ENCODE measurements at regions not wholly inside any gene's neighbourhood (a gene's known extent, or its start where the extent isn't known, plus 50 kb on each side); places are given as distances from the start of the nearest gene placed in this dataset.
A peak's percentile ranks its signal among the peaks of the same experiment; 100 is the strongest.

DNA sequence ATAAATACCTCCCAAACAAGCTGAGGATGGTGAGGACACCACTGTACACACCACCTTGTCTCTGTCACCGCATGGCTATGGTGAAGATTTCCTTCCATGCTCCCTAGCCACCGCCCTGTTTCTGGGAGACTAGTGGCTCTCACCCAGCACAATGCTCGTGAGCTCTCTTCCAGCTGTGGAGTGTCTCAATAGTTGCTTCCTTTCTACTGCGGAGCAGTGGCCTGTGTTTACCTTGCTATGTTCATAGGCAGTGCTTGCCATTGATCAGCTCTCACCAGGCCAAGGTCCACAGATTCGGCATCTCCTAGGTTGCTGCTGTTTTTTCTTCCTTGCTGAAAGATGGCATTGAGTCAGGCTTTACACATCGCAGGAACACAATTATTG is 313.6 kb upstream of the RTL1 start:
- no peaks in the 10 kb centered on the region for H3K36me3 Mint-ChIP-seq (ENCODE audit: insufficient read depth)

DNA sequence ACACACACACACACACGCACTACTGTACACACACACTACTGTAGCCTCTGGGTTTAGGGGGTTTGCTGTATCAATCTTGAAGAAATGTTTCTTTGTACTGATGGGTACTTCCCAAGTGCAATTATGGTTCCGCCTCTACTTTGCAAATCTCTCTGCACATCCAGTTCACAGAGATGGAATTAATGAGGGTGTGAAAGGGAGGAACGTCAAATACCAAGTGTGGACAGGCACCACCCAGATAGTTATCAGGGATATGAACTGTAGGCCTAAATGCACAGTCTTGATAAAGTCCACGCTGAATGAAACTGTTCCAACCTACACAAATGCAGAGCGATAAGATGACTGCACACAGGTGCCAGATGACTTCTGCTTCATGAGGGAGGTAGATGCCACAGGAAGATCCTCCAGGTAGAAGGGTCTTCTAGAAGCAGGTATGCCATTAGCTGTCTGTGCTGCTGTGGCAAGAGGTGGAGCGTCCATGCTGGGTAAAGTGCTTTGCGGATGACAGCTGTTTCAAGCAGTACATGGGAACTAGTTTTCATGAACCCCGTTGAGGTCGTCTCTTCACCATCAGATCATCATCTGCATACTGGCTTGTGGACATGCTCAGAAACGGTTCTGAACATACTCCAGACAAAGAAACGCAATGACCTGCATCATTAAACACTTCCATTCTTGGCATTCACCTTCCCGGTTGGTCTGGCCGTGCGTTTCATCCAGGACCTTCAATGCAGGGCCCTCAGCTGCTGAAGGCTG is 314.3 kb upstream of the RTL1 start:
- Mint-ChIP-seq H3K4me3 (ENCODE audit: low read depth) (no peak overlapping the region), H3K9me3 (ENCODE audit: low read depth) (peaks cover 3% of the 10 kb centered on the region), H3K27ac (no peak overlapping the region), H3K27me3 (peaks cover 4% of the 10 kb centered on the region), H3K4me1 (ENCODE audit: low read depth) (peaks cover 21% of the 10 kb centered on the region), H3K36me3 (ENCODE audit: insufficient read depth) (no peaks in the 10 kb centered on the region)
- TF ChIP-seq, protein P1, sequence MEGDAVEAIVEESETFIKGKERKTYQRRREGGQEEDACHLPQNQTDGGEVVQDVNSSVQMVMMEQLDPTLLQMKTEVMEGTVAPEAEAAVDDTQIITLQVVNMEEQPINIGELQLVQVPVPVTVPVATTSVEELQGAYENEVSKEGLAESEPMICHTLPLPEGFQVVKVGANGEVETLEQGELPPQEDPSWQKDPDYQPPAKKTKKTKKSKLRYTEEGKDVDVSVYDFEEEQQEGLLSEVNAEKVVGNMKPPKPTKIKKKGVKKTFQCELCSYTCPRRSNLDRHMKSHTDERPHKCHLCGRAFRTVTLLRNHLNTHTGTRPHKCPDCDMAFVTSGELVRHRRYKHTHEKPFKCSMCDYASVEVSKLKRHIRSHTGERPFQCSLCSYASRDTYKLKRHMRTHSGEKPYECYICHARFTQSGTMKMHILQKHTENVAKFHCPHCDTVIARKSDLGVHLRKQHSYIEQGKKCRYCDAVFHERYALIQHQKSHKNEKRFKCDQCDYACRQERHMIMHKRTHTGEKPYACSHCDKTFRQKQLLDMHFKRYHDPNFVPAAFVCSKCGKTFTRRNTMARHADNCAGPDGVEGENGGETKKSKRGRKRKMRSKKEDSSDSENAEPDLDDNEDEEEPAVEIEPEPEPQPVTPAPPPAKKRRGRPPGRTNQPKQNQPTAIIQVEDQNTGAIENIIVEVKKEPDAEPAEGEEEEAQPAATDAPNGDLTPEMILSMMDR (IDR thresholded peaks at IDR 0.05; ENCODE audit: unreplicated experiment) = no peak
- no peak for DNase-seq (ENCODE audit: low spot score, unreplicated experiment)

More for the DNA sequence above, 313.6 kb upstream of the RTL1 start:
- Mint-ChIP-seq H3K27me3 (no peaks in the 10 kb centered on the region), H3K27ac (no peak overlapping the region), H3K4me3 (ENCODE audit: low read depth) (peak overlapping the region; percentile 17), H3K9me3 (ENCODE audit: low read depth) (peaks cover 4% of the 10 kb centered on the region), H3K4me1 (ENCODE audit: low read depth) (peaks cover 21% of the 10 kb centered on the region)
- DNase-seq (ENCODE audit: low spot score, unreplicated experiment) = no peak
- TF ChIP-seq, protein P1 (IDR thresholded peaks at IDR 0.05; ENCODE audit: unreplicated experiment) = no peak

DNA sequence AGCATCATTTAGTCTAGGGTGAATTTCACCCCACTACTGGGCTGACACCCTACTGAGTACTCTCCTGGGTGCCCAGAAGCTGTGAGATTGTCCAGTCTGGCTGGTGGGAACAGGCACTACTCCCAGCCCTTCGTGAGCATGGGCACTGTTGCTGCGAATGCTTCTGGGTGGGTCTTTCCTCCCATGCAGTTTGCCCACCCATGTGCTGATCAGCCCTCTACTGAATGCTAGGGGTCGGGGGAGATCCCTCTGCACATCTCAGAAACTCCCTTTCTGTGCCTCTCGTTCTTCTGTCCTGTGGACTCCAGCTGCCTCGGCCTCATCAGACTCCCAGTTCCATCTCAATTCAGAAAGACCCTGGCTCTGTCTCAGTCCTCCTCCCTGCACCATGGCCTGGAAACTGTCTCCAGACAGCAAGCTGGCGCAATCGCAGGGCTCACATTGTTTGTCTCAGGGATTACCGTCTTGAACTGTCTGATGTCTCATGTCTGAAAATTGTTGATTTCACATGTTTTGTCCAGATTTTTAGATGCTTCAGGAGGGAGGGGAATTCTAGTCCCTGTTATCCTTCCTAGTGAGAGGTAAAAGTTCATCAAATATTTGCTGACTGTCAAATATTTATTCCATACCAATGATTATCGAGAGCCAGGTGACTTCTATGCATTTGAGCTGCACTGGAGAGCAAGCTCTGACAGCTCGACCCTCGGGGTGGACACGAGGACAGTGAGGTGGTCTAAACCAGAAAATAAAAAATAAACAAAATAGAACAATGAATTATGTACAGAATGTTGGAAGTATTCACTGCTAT is 316.6 kb upstream of the RTL1 start:
- no peaks in the 10 kb centered on the region for H3K36me3 Mint-ChIP-seq (ENCODE audit: insufficient read depth)
- peaks cover 23% of the 10 kb centered on the region for H3K4me1 Mint-ChIP-seq (ENCODE audit: low read depth)
- peaks cover 8% of the 10 kb centered on the region for H3K27me3 Mint-ChIP-seq
- no peak overlapping the region for H3K27ac Mint-ChIP-seq
- peaks cover 1% of the 10 kb centered on the region for H3K9me3 Mint-ChIP-seq (ENCODE audit: low read depth)
- H3K4me3 Mint-ChIP-seq (ENCODE audit: low read depth) = no peak overlapping the region
- no peak for DNase-seq (ENCODE audit: low spot score, unreplicated experiment)
- TF ChIP-seq, protein P1 (IDR thresholded peaks at IDR 0.05; ENCODE audit: unreplicated experiment) = no peak

DNA sequence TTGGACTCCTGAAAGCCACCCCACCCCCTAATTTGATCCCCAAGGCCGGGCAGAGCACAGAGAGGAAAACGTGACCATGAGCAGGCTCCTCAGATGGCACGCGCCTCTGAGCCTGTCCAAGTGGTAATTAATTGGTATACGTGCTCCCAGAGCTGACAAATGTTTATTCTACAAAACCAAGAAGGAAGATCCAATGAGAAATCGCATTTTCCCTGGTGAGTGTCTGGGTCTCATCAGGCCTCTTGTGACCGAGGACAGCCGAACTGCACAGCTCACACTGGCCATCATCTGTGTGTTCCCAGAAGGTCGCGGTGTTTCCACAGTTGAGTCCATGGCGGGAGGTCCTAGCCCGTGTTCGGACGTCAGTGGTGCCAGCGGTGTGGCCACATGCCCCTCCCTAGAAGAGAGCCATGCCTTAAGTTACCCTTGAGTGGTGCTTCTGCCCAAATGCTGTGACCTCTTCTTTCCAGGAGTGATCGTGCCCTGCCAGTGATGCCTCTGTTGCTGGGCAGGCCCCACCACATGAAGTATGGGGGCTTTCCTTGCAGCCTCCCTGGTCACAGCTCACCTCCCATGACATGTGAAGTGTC is 317.5 kb upstream of the RTL1 start:
- no peak for DNase-seq (ENCODE audit: low spot score, unreplicated experiment)
- Mint-ChIP-seq H3K27me3 (peaks cover 8% of the 10 kb centered on the region), H3K27ac (no peak overlapping the region), H3K36me3 (ENCODE audit: insufficient read depth) (no peaks in the 10 kb centered on the region), H3K4me3 (ENCODE audit: low read depth) (no peak overlapping the region), H3K4me1 (ENCODE audit: low read depth) (peaks cover 21% of the 10 kb centered on the region), H3K9me3 (ENCODE audit: low read depth) (no peaks in the 10 kb centered on the region)
- TF ChIP-seq, protein P1 (IDR thresholded peaks at IDR 0.05; ENCODE audit: unreplicated experiment) = no peak

DNA sequence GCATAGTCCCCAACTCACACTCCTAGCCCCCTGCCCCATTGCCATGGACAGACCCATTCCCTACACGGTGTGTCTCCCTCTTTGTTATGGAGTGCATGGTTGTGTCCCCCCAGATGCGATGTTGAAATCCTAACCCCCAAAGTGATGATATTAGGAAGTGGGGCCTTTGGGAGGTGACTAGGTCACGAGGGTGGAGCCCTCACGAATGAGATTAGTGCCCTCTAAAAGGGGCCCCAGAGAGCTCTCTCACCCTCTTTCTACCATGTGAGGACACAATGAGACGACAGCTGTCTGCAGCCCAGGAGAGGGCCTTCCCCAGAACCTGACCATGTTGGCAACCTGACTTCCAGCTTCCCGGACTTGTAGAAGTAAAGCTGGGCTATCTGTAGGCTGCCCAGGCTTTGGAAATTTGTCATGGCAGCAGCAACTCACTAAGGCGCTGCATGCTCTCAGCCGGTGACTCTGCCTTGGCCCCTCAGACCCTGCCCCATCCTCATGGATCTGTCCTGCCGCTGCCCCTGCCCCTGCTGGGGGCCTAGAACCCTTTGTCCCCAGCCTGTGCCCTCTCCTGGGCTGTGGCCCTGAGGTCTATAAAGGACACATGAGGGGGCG is 318.1 kb upstream of the RTL1 start:
- Mint-ChIP-seq H3K27me3 (peaks cover 8% of the 10 kb centered on the region), H3K27ac (no peak overlapping the region), H3K36me3 (ENCODE audit: insufficient read depth) (no peaks in the 10 kb centered on the region), H3K9me3 (ENCODE audit: low read depth) (no peaks in the 10 kb centered on the region), H3K4me1 (ENCODE audit: low read depth) (peaks cover 16% of the 10 kb centered on the region), H3K4me3 (ENCODE audit: low read depth) (no peak overlapping the region)
- no peak for DNase-seq (ENCODE audit: low spot score, unreplicated experiment)
- TF ChIP-seq, protein P1 (IDR thresholded peaks at IDR 0.05; ENCODE audit: unreplicated experiment) = no peak

All from progenitor cell of endocrine pancreas (in vitro differentiated cells).